Spleen (tissue), 7 donors: ENCODE measurements at regions not wholly inside any gene's neighbourhood (a gene's known extent, or its start where the extent isn't known, plus 50 kb on each side); places are given as distances from the start of the nearest gene placed in this dataset.

Experiments used
- POLR2A ChIP-seq, 3 donors: fragments of 450-650 bp; IDR thresholded peaks; one replicate each; pipeline ENCODE4 v1.5.1; 2017; ENCODE audit warnings: antibody characterized with exemption in 3 of 3, mild to moderate bottlenecking in 1 of 3
- POLR2AphosphoS5 ChIP-seq, 3 donors: sonication (generic); formaldehyde crosslinking; IDR thresholded peaks; one replicate each; pipeline ENCODE4 v1.5.1; 2017; ENCODE audit warnings: antibody characterized with exemption in 3 of 3
- TF ChIP-seq, protein P1 (sequence below), 11 experiments: fragments of 200-600 bp in 7 of 11; fragments of 450-650 bp in 4 of 11; sonication (generic) in 4 of 11; IDR thresholded peaks in 8 of 11; conservative IDR thresholded peaks in 3 of 11; 1 replicate in 7 of 11; 2 replicates in 4 of 11; pipeline versions ENCODE4 v1.4.0 to v1.8.0; 2016 to 2021; ENCODE audit warnings: antibody characterized with exemption in 11 of 11, inconsistent platforms in 4 of 11, mild to moderate bottlenecking in 1 of 11
- donor health status: DM: no; HTN: no; CAD: no; lungs with moderate emphysema.
- donor health status: DM: no; HTN: no; CAD: no.
- donor health status: DM: no; HTN: no; CAD: no.

DNA sequence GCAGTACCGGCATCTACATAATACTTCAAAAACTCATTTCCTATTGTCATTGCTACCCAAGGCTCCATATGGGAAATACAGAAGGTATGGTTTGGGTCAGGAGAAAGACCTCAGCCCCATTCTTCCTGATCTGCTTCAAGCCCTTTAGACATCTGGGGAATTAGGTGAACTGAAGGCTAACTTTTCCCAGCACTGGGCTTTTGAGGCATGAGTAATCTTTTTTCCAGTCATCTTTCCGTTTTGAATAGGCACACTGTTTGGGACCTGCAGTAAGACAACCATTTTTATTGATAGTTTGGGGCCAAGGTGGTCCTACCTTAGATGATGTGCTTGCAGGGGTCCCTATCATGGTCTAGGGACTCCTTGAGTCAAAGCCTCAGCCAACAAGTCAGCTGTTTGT is 198.4 kb downstream of the HAO1 start:
- TF ChIP-seq POLR2AphosphoS5 (IDR thresholded peaks at IDR 0.05) (no peak), POLR2A (IDR thresholded peaks at IDR 0.05) (no peak)
- TF ChIP-seq, protein P1, sequence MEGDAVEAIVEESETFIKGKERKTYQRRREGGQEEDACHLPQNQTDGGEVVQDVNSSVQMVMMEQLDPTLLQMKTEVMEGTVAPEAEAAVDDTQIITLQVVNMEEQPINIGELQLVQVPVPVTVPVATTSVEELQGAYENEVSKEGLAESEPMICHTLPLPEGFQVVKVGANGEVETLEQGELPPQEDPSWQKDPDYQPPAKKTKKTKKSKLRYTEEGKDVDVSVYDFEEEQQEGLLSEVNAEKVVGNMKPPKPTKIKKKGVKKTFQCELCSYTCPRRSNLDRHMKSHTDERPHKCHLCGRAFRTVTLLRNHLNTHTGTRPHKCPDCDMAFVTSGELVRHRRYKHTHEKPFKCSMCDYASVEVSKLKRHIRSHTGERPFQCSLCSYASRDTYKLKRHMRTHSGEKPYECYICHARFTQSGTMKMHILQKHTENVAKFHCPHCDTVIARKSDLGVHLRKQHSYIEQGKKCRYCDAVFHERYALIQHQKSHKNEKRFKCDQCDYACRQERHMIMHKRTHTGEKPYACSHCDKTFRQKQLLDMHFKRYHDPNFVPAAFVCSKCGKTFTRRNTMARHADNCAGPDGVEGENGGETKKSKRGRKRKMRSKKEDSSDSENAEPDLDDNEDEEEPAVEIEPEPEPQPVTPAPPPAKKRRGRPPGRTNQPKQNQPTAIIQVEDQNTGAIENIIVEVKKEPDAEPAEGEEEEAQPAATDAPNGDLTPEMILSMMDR (IDR thresholded peaks at IDR 0.05 in 8 of 11, conservative IDR thresholded peaks at IDR 0.05 in 3 of 11): no peak
